GM10266 (cell line): ENCODE measurements at regions not wholly inside any gene's neighbourhood (a gene's known extent, or its start where the extent isn't known, plus 50 kb on each side); places are given as distances from the start of the nearest gene placed in this dataset.
"Not testable (repeated sequence)": the region's sequence is repeated elsewhere in the genome, so short reads cannot be mapped to it uniquely, and the experiment has no call there.

Experiments used
- DNase-seq: peaks from one replicate; pipeline ENCODE4 v3.0.0; 2012; ENCODE audit errors: extremely low spot score
- TF ChIP-seq, protein P1 (sequence below): IDR thresholded peaks from 2 replicates; pipeline ENCODE4 v1.5.1; 2012; ENCODE audit warnings: mild to moderate bottlenecking, low read depth; ENCODE audit not compliant: control insufficient read depth, insufficient read depth; ENCODE audit errors: missing control alignments

DNA sequence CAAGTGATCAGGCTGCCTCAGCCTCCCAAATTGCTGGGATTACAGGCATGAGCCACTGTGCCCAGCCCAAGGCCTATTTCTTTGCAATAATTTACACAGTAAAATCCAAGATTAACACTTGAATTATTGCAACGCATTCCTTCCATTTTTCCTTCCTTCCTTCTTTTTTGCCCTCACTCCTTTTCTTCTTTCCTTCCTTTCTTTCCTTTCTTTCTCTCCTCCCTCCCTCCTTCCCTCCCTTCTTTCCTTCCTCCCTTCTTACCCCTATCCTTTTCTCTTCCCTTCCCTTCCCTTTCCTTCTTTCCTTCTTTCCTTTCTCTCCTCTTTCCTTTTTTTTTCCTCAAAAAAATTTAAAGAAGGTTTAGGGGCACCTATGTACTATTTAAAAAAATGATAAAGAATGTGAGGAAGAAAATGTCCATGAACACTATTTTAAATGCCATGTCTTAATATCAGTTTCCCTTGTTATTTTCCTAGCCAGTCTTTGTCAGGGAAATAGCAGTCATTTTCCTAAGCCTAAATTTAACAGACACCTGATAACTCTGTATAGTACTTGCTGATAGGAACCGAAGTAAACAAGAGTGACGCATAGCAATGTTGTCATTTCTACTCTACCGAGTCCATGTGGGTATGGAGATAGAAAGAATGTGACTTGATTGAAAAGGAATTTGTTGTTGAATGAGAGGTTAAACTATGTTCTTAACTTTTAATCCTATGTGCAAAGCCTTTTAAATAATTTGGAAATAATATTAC is 79.8 kb upstream of the HMCN1 start:
- DNase-seq: no peak
- TF ChIP-seq, protein P1, sequence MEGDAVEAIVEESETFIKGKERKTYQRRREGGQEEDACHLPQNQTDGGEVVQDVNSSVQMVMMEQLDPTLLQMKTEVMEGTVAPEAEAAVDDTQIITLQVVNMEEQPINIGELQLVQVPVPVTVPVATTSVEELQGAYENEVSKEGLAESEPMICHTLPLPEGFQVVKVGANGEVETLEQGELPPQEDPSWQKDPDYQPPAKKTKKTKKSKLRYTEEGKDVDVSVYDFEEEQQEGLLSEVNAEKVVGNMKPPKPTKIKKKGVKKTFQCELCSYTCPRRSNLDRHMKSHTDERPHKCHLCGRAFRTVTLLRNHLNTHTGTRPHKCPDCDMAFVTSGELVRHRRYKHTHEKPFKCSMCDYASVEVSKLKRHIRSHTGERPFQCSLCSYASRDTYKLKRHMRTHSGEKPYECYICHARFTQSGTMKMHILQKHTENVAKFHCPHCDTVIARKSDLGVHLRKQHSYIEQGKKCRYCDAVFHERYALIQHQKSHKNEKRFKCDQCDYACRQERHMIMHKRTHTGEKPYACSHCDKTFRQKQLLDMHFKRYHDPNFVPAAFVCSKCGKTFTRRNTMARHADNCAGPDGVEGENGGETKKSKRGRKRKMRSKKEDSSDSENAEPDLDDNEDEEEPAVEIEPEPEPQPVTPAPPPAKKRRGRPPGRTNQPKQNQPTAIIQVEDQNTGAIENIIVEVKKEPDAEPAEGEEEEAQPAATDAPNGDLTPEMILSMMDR: no peak

- TF ChIP-seq, protein P1: no peak
- no peak for DNase-seq
Observed at GRCh38 chr1:185653615-185654014, 80.6 kb upstream of the HMCN1 start.

DNA sequence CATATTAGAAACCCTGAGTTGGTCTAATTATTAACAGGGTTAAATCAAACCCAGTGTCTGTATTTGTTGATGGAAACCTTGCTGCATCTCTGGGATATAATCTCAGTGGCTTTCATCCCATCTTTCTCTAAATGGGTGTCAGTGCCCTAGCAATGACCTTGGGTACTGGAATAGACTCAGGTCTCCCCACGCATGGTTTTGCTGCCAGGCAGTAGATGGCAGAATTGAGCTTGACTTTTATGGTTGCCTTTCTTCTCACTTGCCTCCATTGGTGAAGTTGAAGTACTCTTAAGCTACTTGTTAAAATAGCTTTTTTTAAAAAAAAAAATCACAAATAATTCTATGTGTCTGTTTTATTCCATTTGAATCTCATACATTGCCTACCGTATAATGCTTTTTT is 81.8 kb upstream of the HMCN1 start:
- no peak for DNase-seq
- TF ChIP-seq, protein P1: peak; percentile 29

DNA sequence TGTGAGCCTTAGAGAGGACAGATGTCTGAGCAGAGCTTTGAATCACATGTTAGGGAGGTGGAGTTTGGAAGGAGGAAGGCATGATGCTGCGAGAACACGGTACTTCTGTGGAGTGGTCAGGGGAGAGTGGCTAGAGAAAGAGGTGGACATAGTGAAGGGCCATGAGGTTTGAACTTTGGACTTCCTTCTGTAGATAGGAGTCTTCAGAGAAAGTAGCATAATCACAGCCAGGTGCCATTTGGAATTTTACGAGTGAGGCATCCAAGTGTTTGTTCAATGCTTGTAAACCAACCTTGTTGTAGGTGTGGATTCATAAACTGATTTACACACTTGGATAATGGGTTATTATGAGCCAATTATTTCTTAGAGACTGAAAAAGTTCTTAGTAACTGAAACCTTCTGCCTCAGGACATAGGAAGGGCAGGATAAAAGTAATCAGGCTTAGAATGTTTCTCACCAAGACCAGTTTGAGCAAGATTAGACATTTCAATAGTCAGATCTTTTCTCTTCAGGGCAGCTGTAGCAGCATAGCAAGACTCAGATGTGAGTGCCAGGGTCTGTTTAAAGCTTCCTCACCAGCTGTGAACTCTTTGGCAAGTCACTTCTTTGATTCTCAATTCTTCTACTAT is 83.5 kb upstream of the HMCN1 start:
- DNase-seq: no peak
- TF ChIP-seq, protein P1: no peak

DNA sequence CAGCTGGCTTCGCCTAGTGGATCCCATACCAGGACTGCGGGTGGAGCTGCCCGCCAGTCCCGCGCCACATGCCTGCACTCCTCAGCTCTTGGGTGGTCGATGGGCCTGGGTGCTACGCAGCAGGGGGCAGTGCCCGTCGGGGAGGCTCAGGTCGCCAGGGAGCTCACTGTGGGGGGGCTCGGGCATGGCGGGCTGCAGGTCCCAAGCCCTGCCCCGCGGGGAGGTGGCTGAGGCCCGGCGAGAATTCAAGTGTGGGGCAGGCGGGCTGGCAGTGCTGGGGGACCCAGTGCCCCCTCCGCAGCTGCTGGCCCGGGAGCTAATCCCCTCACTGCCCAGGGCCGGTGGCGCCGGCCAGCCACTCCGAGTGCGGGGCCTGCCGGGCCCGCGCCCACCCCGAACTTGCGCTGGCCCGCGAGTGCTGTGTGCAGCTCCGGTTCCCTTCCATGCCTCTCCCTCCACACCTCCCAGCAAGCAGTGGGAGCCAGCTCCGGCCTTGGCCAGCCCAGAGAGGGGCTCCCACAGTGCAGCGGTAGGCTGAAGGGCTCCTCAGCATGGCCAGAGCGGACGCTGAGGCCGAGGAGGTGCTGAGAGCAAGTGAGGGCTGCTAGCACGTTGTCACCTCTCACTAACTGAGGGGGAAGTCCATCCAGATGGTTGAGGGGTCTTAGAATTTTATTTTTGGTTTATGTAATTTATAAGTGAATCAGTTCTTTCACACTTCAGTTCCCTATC is 85.2 kb upstream of the HMCN1 start:
- DNase-seq: no peak
- TF ChIP-seq, protein P1: no peak

GRCh38 chr1:185647597-185648267 is 86.5 kb upstream of the HMCN1 start:
- not testable (repeated sequence) for DNase-seq

DNA sequence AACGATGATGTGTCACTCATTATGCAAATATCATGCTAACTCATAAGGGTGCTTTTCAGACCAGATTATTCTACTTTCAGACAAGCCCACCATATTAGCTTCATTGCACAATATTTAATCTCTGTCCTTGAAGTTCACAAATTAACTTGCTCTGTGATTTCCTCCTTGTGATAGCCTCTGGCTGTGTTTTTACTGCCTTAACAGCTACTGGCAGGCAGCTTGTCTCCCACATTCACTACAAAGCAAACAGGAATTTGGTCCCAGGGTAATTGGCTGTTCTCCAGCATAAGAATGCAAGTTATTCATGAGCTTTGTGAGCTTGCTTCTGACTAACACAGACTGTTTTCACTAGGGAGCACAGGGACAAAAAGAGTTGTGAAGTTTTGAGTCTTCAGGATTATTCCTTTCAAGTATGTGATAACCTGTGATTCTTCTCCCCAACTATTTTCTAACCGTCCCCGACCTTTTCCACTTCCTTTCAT is 87.9 kb upstream of the HMCN1 start:
- TF ChIP-seq, protein P1: no peak
- no peak for DNase-seq
